Prostate gland (tissue), 2 donors: ENCODE measurements at regions not wholly inside any gene's neighbourhood (a gene's known extent, or its start where the extent isn't known, plus 50 kb on each side); places are given as distances from the start of the nearest gene placed in this dataset.

Experiments used
- DNase-seq: peaks from one replicate; pipeline ENCODE4 v3.0.0-alpha.2; 2019; ENCODE audit warnings: low spot score
- H3K27ac ChIP-seq, 2 donors: fragments of 200-600 bp; sonication (generic); 2 replicates each; pipeline ENCODE4 v1.5.1; 2017 to 2019
- H3K27me3 ChIP-seq: fragments of 200-600 bp; sonication (generic); replicated peaks from 2 replicates; pipeline ENCODE4 v1.5.1; 2019; ENCODE audit not compliant: insufficient read depth
- H3K36me3 ChIP-seq, 2 donors: fragments of 200-600 bp; sonication (generic); 1 replicate in 1 of 2; 2 replicates in 1 of 2; pipeline versions ENCODE4 v1.5.1 to v1.8.1; 2017 to 2019
- H3K4me1 ChIP-seq: fragments of 200-600 bp; sonication (generic); replicated peaks from 2 replicates; pipeline ENCODE4 v1.5.1; 2019
- H3K4me3 ChIP-seq, 2 donors: fragments of 200-600 bp; sonication (generic); 2 replicates each; pipeline ENCODE4 v1.5.1; 2017 to 2019
- H3K9me3 ChIP-seq: fragments of 200-600 bp; sonication (generic); 2 replicates; pipeline ENCODE4 v1.5.1; 2017
- CTCF ChIP-seq, 4 experiments: fragments of 200-600 bp in 2 of 4; fragments of 450-650 bp in 2 of 4; sonication (generic) in 2 of 4; IDR thresholded peaks; 1 replicate in 3 of 4; 2 replicates in 1 of 4; pipeline ENCODE4 v1.5.1; 2016 to 2019; ENCODE audit warnings: antibody characterized with exemption in 4 of 4, mild to moderate bottlenecking in 2 of 4, moderate library complexity in 2 of 4
- POLR2A ChIP-seq: fragments of 450-650 bp; IDR thresholded peaks from one replicate; pipeline ENCODE4 v1.6.1; 2016; ENCODE audit warnings: antibody characterized with exemption, mild to moderate bottlenecking
- POLR2AphosphoS5 ChIP-seq: sonication (generic); formaldehyde crosslinking; IDR thresholded peaks from one replicate; pipeline ENCODE4 v1.6.1; 2017; ENCODE audit warnings: antibody characterized with exemption
- WGBS: methylation state at CpG from one replicate; pipeline ENCODE4 v1.1.5; 2018; 5-methylcytosine and 5-hydroxymethylcytosine counted together
- intact Hi-C: fragments of 100-400 bp; cut with DNase I; formaldehyde crosslinking; loops from one replicate; pipeline ENCODE4 v1.14.2; 2022

GRCh38 chr21:20083925-20084324 is 914.3 kb upstream of the NCAM2 start:
- H3K4me3 ChIP-seq, result no peak overlapping the region
- H3K27me3 ChIP-seq, result no peaks in the 10 kb centered on the region
- no peaks in the 10 kb centered on the region for H3K9me3 ChIP-seq
- no peaks in the 10 kb centered on the region for H3K4me1 ChIP-seq
- H3K36me3 ChIP-seq, result no peaks in the 10 kb centered on the region
- intact Hi-C loops, result no loop called here
- no peak overlapping the region for H3K27ac ChIP-seq
- TF ChIP-seq CTCF (IDR thresholded peaks at IDR 0.05), result no peak
- no peak for TF ChIP-seq POLR2A
- TF ChIP-seq POLR2AphosphoS5, result no peak
- no peak for DNase-seq

DNA sequence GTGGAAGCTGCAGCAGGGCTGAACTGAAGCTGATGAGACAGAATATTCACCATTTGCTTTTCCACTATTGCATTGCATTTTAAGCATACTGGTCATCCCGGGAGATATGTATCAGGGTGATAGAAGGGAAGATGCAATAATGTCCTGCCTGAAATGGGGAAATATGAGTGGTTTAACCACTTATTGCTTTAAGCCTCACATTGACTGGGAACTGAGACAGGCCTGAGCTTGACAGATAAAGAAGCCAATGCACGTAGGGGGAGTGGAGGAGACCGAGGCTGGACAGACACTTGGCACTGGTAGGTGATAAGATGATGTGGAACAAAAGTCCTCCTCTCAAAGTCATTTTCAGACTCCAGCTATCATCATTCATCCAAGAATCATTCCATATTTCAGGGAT is 911.7 kb upstream of the NCAM2 start:
- Histone ChIP-seq H3K27me3 (no peaks in the 10 kb centered on the region), H3K4me3 (no peak overlapping the region), H3K4me1 (no peaks in the 10 kb centered on the region), H3K9me3 (no peaks in the 10 kb centered on the region), H3K27ac (no peak overlapping the region), H3K36me3 (no peaks in the 10 kb centered on the region)
- TF ChIP-seq CTCF (IDR thresholded peaks at IDR 0.05) (no peak), POLR2AphosphoS5 (no peak), POLR2A (no peak)
- intact Hi-C loops, result no loop called here
- no peak for DNase-seq
- WGBS, result 67% methylated on average over 3 of the region's 3 CpGs

DNA sequence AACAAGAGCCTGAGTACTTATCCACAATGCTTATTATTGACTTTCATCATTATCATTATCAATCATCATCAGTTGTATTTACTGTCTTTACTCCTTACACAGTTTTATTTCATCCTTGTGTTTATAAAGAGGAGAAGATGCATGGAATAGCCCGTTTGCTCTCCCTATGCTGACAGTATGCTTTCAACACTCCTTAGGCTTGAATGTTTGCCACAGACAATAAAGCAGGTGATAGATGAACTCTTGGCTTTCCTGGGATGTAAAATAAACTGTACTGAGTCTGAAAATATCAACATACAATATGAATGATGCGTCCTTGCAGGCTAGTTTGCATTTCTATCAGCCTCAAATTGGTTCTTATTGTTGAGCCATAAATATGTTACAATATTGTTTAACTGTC is 891.8 kb upstream of the NCAM2 start:
- Histone ChIP-seq H3K27ac (no peak overlapping the region), H3K36me3 (no peaks in the 10 kb centered on the region), H3K4me3 (no peak overlapping the region), H3K9me3 (no peaks in the 10 kb centered on the region), H3K27me3 (no peaks in the 10 kb centered on the region), H3K4me1 (no peaks in the 10 kb centered on the region)
- no peak for DNase-seq
- TF ChIP-seq POLR2AphosphoS5 (no peak), CTCF (IDR thresholded peaks at IDR 0.05) (no peak), POLR2A (no peak)
- WGBS, result 21% methylated on average over 2 of the region's 2 CpGs
- intact Hi-C loops, result no loop called here

GRCh38 chr21:20108016-20108415 is 890.2 kb upstream of the NCAM2 start:
- no peaks in the 10 kb centered on the region for H3K4me1 ChIP-seq
- H3K27ac ChIP-seq, result no peak overlapping the region
- WGBS, result 51% methylated on average over 1 of the region's 1 CpG
- no peak for TF ChIP-seq POLR2A
- no peak for TF ChIP-seq CTCF (IDR thresholded peaks at IDR 0.05)
- no peak for TF ChIP-seq POLR2AphosphoS5
- DNase-seq, result no peak
- no peaks in the 10 kb centered on the region for H3K36me3 ChIP-seq
- H3K4me3 ChIP-seq, result no peak overlapping the region
- intact Hi-C loops, result no loop called here
- no peaks in the 10 kb centered on the region for H3K9me3 ChIP-seq
- H3K27me3 ChIP-seq, result no peaks in the 10 kb centered on the region

DNA sequence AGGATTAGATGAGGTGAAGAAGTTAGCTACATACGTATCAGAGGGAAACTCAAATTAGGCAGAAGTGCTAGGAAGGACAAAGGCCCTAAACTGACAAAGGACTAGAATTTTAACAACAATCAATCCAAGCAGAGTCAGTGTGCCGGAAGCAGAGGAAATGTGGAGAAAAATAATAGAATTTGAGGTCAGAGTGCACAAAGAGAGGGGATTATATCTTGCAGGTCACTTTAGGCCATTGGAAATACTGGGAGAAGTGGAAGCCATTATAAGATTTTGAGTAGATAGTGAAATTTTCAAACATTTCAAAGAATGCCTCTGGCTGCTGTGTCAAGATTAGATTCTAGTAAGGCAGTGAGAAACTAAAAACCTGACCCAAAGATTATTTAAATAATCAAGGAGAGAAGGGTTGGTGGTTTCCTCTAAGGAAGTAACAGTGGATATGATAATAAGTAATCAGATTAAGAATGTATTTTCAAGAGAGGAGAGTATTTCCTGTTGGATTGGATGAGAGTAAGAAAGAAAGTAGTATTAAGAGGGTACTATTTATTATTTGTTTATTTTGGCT is 889.2 kb upstream of the NCAM2 start:
- no peaks in the 10 kb centered on the region for H3K4me1 ChIP-seq
- no peaks in the 10 kb centered on the region for H3K9me3 ChIP-seq
- no peaks in the 10 kb centered on the region for H3K27me3 ChIP-seq
- WGBS, result 72% methylated on average over 2 of the region's 2 CpGs
- intact Hi-C loops, result no loop called here
- no peaks in the 10 kb centered on the region for H3K36me3 ChIP-seq
- no peak for DNase-seq
- H3K4me3 ChIP-seq, result no peak overlapping the region
- no peak overlapping the region for H3K27ac ChIP-seq
- TF ChIP-seq POLR2AphosphoS5, result no peak
- TF ChIP-seq POLR2A, result no peak
- no peak for TF ChIP-seq CTCF (IDR thresholded peaks at IDR 0.05)
